ENCODE measurements at regions not wholly inside any gene's neighbourhood (a gene's known extent, or its start where the extent isn't known, plus 50 kb on each side); places are given as distances from the start of the nearest gene placed in this dataset.

DNA sequence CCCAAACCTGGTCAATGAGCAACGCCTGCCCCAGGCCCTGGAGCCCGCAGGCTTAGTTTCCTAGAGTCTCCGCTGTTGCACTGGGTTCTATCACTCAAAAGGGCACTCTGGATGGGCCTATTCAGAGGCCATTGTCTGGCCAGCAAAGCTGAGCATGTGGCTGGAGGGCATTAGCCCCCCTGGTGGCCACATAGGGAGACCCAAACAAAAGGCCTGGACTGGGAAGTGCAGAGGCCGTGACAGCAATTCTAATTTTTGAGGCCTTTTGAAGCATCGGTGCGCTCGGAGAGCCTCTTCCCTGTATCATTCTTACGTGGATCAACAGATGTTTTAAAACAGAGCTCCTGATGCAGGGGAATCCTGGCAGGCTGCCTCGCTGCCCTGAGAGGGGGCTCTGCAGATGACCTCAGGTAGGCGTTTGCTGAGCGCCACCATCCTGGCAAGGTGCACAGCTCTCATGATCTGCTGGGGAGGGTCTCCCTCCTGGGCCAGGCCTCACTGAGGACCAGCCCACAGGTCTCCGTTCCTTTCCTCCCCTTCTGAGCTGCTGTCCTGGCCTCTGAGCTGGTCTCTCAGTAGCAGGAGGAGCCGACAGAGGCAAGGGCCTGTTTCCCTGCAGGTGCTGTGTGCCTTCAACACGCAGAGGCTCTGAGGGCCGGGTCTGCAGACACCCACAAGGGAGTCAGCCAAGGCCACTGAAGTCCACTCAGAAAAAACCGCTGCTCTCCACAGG, 190.5 kb downstream of the URI1 start:
- TF ChIP-seq POLR2A (IDR thresholded peaks at IDR 0.05; ENCODE audit: low read depth, low read length) = no peak
- FAIRE-seq (no peak), DNase-seq (ENCODE audit: insufficient read length, low spot score) (no peak)

DNA sequence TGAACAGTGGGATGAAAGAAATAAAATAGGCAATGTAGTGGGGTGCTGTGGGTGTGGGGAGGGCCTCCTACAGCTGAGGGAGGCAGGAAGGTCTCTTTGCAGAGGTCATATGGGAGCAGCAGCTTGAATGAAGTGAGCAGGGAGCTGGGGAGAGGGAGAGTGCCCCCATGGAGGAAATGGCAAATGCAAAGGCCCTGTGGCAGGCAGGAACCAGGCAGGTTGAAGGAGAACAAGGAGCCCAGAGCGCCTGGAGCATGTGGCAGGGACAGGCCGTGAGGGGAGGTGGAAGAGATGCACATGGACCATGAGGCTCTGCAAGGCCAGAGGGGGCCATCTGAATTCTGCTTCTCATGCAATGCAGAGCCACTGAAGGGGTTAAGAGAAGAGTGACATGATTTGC, 191.8 kb downstream of the URI1 start:
- DNase-seq (ENCODE audit: insufficient read length, low spot score) (no peak), FAIRE-seq (no peak)
- TF ChIP-seq POLR2A (IDR thresholded peaks at IDR 0.05; ENCODE audit: low read depth, low read length) = no peak

DNA sequence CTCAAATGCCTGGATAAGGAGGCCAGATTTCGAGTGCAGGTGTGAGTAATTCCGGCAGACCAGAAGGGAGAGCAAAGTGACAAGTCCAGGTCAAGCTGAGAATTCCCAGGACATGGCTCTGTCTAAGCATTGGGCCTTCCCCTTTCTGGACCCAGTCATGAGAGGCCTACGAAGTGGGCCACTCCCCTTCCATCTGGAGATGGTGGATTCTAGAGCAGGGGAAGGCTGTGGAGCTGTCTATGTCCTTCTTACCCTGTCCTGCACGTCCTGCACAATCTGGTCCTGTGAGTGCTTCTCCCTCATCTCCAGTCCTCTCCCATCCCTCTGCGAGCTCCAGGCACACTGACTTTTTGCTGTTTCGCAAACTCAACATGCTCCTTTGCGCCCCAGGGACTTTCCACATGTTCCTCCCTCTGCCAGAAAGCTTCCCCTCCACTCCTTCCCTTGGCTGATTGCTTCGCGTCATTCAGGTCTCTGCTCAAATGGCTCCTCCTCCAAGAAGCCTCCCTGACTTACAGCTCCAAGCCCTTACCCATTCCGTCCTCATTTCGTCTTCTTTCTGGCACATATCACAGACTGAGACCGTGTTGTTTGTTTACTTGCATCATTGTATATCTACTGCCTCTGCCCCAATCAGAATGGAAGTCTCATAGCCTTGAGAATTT, 193.2 kb downstream of the URI1 start:
- FAIRE-seq (no peak), DNase-seq (ENCODE audit: insufficient read length, low spot score) (no peak)
- TF ChIP-seq POLR2A (IDR thresholded peaks at IDR 0.05; ENCODE audit: low read depth, low read length) = no peak

DNA sequence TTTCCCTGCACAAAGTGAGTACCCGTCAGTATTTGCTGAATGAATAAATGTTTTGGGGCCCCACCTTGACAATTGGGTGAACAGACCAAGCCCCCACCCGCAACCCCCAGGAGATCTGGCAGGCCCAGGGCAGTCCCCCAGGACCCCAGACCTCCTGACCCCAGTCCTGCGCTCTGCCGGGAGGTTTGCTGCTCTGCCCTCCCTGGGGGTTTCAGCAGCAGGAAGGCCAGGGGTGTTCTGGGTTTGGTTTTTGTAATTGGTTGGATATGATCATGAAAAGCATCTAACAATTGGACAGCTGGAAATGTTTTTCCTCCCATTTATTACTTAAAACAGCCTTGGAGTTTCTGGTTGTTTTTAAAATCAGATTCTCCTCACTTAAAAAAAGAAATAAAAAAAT, 193.8 kb downstream of the URI1 start:
- no peak for FAIRE-seq
- TF ChIP-seq POLR2A (IDR thresholded peaks at IDR 0.05; ENCODE audit: low read depth, low read length) = no peak
- DNase-seq (ENCODE audit: insufficient read length, low spot score) = no peak

DNA sequence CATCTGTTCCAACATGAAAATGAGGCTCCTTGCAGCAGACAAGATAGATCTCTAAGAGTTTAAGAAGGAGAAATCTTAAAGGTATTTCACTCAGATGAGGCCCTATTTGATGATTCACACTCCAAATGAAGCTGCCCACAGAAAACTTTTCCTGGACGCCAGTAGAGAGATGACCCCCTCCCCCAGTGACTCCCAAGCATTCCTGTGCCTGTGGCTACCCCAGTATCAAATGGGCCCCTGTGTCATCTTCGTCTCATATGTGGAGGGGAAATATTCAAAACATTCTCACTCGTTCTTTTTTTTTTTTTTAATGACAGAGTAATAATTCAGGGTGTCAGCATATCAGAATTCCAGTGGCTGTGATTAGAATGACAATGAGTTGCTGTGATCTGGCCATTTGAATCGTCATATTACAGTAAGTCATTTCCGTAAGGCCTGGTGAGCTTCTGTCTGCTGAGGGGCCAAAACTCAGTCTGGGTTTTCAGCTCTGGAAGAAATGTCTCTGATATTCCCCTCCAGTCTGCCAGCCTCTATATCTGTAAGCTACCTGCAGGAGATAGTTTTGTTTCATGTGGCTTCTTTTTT, 194.7 kb downstream of the URI1 start:
- no peak for TF ChIP-seq POLR2A (IDR thresholded peaks at IDR 0.05; ENCODE audit: low read depth, low read length)
- FAIRE-seq (no peak), DNase-seq (ENCODE audit: insufficient read length, low spot score) (no peak)

DNA sequence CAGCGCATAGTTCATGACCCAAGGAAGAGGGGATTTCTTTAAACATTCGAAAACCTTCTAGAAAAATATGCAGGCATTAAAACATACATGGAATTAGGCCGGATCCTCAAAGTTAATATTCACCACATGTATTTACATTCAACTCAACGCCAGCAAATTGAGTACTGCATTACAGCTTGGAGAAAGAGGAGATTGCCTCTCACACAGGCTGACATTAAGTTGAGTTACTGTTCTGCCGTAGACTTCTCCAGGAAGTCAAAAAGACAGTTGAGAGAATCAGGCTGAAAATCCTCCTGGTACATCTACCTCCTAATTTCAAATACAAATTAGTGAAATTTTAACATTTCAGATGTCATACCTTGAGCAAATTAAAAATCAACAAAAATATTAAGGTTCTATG, 195.7 kb downstream of the URI1 start:
- DNase-seq (ENCODE audit: insufficient read length, low spot score) (no peak), FAIRE-seq (no peak)
- no peak for TF ChIP-seq POLR2A (IDR thresholded peaks at IDR 0.05; ENCODE audit: low read depth, low read length)

DNA sequence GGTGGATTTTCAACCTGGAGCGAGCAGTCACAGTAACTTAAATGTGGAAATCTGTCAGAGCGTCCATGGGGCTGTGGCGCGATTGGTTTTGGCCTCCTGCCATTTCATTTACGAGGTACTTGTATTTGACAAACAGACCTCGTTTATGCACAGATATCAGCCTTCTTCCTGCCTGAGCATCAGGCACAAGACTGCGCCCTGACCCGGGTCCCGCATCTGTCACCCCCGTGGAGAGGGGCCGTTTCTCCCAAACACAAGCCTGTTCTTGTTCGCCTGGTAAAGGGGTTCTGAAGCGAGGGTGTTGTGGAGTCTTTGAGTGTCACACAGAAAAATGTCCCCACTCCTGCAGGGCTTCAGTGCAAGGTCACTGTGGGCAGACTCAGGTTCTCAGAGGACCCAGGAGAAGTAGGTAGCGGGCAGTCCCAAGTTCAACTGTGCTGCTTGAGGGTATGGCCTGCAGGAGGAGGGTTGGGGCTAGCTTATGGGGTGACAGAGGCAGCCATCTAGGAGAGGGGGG, 202.3 kb downstream of the URI1 start:
- FAIRE-seq (no peak), DNase-seq (ENCODE audit: insufficient read length, low spot score) (no peak)
- TF ChIP-seq POLR2A (IDR thresholded peaks at IDR 0.05; ENCODE audit: low read depth, low read length) = no peak

DNA sequence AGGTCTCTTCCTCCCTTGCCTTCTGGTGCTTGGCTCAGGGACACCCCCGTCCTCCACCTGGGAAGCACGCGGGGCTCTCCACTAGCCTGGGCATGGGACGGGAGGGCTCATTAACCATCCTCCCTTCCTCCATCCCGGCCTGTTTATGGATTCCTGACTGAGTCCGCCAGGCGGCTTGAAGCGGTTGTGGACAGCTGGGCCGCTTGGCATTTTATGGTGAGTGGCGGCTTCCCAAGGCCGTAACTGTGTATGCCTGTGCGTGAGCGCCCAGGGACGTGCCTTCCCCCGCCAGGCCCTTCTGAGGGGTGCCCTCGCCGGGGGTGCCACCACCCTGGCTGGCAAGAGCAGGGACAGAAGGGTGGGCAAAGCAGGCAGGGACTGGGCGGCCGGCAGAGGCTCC, 202.8 kb downstream of the URI1 start:
- DNase-seq (ENCODE audit: insufficient read length, low spot score) = no peak
- TF ChIP-seq POLR2A (IDR thresholded peaks at IDR 0.05; ENCODE audit: low read depth, low read length) = no peak
- FAIRE-seq = no peak

DNA sequence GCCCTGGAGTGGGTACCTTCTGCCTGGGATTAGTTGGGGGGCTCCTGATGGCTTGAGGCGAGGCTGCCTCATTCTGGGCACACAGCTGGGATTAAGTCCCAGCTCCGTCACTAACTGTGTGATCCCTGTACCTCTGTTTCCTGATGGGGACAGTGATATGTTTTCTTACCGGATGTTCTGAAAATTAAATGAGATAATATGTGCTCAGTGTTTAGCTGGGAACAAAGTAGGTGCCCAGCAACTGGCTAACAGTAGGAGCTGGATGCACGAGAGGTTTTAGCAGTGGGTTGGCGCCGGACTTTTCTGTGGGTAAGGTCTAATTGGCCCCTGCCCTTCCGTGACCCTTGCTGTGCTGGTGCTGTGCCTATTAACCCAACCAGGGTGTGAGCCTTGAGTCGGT, 203.4 kb downstream of the URI1 start:
- no peak for TF ChIP-seq POLR2A (IDR thresholded peaks at IDR 0.05; ENCODE audit: low read depth, low read length)

DNA sequence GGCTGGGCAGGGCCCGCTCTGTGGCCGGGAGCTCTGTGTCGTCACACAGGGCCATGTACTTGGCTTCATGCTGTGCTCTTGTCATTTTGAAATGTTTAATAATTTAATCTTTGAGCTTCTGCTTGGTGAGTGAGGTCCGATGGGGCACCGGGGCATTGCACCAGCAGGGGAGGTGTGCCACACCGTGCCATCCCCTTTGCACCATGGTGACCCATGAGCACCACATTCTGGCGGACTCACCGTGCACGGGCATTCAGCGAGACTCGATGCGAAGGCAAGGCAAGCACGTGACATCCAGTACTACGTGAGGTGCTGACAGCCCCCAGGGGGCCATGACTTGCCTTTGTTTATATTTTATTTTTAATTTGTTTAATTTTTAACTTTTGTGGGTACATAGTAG, 204.3 kb downstream of the URI1 start:
- FAIRE-seq = no peak
- no peak for TF ChIP-seq POLR2A (IDR thresholded peaks at IDR 0.05; ENCODE audit: low read depth, low read length)
- no peak for DNase-seq (ENCODE audit: insufficient read length, low spot score)

More for the DNA sequence above, 203.4 kb downstream of the URI1 start:
- DNase-seq (ENCODE audit: insufficient read length, low spot score) = no peak
- FAIRE-seq = no peak

DNA sequence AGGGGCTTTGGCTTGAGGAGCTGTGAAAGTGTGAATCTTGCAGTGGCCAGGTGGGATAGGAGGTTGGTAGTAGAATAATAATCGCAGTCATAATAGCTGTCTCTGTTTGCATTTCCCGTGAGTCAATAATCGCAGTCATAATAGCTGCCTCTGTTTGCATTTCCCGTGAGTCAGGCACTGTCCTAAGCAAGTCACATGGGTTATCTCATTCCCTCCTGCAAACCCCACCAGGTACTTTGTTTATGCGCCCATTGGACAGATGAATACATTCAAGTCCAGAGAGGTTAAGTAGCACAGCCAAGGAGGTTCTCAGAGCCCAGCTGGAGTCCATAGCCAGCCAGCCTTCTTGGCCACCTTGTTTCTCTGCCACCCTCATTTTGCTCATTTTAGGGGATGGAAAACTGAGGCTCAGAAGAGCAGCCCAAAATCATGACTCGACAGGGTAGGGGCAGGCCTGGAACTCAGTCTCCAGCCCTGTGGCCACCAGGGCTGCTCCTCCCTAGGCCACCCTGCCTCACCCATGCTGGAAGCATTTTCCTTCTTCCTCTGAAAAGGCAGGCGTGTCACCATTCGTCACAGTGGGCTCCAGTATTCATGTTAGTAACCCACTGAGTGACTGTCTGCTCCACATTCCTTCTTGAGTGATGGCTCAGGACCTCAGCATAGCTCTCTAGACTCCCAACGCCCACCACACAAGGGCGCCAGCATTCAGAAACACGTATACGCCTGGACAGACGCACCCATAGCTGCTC, 206.2 kb downstream of the URI1 start:
- FAIRE-seq (no peak), DNase-seq (ENCODE audit: insufficient read length, low spot score) (no peak)

DNA sequence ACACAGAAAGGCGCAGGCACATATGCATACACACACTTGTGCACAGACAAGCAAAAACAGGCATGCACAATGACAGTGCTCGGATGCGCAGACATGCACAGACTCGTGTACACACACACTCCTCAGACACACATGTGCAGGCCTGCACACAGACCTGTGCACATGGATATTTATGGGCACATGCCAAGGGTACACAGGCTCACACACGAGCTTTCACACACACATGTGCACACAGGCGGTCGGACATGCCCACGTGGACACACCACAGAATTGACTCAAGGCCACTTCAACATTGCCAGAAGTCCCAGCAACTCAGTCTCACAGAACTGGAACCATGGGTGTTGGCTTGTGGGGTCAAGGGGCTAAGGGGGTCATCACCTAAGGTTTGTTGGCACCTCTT, 206.8 kb downstream of the URI1 start:
- DNase-seq (ENCODE audit: insufficient read length, low spot score) = no peak
- TF ChIP-seq POLR2A (IDR thresholded peaks at IDR 0.05; ENCODE audit: low read depth, low read length) = no peak
- FAIRE-seq = no peak

More for the DNA sequence above, 206.2 kb downstream of the URI1 start:
- TF ChIP-seq POLR2A (IDR thresholded peaks at IDR 0.05; ENCODE audit: low read depth, low read length) = no peak

DNA sequence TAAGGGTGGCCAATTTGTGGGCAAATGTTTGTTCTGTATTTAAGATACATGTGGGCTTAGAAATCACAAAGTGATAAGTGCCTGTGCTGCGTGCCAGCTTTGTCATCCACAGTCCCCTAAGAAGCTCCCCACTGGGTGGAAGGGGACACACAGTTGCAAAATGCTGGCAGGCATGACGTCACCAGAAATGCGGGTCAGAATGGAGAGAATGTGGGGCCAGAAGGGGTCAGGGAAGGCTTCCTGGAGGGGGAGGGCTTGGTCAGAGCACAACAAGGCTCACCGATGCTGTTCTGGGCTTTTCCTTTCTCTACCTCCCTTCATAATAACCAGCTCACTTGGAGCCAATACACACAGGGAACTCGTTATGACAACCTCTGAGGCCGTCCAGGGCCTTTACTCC, 207.3 kb downstream of the URI1 start:
- no peak for TF ChIP-seq POLR2A (IDR thresholded peaks at IDR 0.05; ENCODE audit: low read depth, low read length)
- DNase-seq (ENCODE audit: insufficient read length, low spot score) (no peak), FAIRE-seq (no peak)

DNA sequence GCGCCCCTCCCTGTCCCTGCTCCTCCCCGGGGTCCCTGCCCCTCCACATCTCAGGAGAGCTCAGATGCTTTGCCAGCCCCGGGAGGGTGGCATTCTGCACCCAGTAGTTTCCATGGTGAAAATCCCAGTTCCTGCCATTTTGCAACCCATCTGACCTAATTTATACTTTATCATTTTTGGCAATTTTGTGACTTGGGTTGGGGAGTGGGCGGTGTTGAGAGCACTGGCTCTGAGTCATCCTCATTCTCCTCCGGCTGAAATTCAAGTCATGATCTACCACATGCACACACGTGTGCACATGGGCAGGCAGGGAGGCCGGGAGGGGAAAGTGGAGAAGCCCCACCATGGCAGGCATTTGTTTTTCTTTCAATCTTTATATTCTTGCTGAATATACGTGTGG, 208.6 kb downstream of the URI1 start:
- FAIRE-seq (no peak), DNase-seq (ENCODE audit: insufficient read length, low spot score) (no peak)
- TF ChIP-seq POLR2A (IDR thresholded peaks at IDR 0.05; ENCODE audit: low read depth, low read length) = no peak
